Astrocyte of the hippocampus (primary cell): ENCODE measurements at regions not wholly inside any gene's neighbourhood (a gene's known extent, or its start where the extent isn't known, plus 50 kb on each side); places are given as distances from the start of the nearest gene placed in this dataset.
"Not testable (repeated sequence)": the region's sequence is repeated elsewhere in the genome, so short reads cannot be mapped to it uniquely, and the experiment has no call there.

ENCODE experiments used
- DNase-seq: peaks from one replicate; pipeline ENCODE4 v3.0.0; 2011; ENCODE audit warnings: low read depth, low spot score

GRCh38 chr2:67329951-67330350 lies 67.2 kb upstream of the ETAA1 start:
- no peak for DNase-seq

- DNase-seq, result not testable (repeated sequence)
These were observed 65.6 kb upstream of the ETAA1 start for GRCh38 chr2:67331419-67332086.

GRCh38 chr2:67337903-67338302 lies 59.2 kb upstream of the ETAA1 start:
- DNase-seq, result no peak

DNA sequence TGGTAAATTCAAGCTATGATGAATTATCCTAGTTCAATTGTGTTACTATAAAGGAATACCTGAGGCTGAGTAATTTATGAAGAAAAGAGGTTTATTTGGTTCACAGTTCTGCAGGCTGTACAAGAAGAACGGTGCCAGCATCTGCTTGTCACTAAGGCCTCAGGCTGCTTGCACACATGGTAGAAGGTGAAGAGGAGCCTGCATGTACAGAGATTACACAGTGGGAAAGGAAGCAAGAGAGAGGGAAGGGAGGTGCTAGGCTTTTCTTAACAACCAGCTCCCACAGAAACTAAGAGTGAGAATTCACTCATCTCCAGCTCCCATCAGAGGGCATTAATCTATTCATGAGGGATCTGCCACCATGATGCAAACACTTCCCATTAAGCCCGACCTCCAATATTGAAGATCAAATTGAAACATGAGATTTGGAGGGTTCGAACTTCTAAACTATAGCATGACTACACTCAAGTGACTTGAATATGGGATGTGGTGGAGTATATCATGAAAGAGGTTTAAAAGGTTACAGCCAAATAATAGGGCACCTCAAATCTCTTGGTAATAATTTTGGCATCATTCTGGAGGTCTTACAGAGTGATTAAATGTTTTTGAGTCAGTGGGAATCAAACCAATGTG lies 58.4 kb upstream of the ETAA1 start:
- no peak for DNase-seq

DNA sequence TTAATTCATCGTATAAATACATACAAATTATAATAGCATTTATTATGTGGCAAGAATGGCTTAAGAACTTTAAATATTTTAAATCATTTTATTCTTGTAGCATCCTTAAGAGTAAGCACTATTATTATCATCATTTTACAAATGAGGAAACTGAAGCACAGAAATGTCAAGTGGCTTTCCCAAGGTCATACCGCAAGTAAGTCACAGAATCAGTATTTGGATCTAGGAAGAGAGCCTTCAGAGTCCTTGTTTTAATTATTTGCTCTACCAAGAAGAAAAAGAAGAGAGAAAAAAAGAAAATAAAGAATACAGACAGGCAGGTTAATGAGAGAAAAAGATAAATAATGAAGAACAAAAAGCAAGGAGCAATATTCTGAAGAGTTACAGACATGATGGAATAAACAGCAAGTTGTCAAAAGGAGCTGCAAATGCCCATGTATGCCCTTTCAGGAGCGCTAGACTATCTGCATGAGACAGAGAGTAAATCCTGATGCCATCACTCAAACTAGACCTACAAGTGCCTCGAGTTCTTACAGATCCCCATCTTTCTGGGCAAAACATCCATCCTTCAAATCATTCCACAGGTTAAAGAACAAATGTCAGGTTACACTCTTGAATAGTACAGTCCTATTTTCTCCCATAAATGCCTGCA lies 57.8 kb upstream of the ETAA1 start:
- no peak for DNase-seq

DNA sequence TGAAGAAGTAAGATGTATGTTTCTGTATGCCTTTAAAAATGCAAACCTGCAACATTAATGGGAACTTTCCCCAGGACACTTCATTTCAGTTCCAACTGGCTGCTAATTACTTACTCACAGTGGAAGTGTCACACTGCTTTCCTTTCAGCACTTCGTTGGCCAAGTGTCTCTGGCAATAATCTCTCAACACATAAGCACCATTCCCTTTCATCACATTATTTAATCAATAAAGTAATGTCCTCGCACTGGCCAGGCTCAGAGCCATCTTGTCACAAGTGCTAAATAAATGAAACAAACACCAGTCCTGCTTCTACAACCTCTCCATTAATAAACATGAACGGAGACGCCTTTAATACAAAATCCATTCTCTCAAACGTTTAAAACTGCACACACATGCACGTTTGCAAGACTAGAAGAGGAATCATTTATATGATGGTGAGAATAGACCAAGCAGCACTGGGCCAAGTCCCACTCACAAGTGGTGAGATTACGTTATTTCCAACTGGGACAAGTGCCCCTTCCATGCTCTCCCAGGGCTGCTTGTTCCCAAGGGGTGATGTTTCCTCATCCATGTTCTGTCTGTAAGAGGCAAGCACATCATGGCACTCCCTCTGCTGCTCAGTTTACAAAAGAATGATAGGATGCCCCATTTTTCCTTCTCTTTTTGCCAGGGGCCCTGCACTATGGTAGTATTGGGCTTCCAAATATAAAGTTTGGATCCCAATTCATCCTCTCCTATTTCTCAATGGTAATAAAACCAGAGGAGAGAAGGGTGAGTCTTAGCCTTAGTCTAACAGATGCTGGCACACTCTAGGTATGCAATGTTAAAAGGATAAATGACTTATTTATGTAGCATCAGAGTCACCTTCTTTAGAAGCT lies 56.8 kb upstream of the ETAA1 start:
- no peak for DNase-seq

DNA sequence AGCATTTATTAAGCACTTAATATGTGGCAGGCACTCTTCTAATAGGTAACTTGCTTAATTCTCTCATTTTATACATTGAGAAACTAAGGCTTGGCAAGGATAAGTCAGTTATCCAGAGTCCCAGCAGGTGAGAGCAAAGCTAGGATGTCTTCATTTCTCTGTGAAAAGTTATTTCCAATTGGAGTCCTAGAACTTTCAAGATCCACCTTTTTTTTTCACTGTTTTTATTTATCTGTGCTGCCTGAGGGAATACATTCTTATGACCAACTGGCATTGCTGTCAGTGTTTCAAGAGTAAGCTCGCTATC lies 56.2 kb upstream of the ETAA1 start:
- DNase-seq, result no peak

GRCh38 chr2:67341336-67341735 lies 55.8 kb upstream of the ETAA1 start:
- no peak for DNase-seq

- DNase-seq, result no peak
These were observed 54.7 kb upstream of the ETAA1 start for GRCh38 chr2:67342394-67342793.

DNA sequence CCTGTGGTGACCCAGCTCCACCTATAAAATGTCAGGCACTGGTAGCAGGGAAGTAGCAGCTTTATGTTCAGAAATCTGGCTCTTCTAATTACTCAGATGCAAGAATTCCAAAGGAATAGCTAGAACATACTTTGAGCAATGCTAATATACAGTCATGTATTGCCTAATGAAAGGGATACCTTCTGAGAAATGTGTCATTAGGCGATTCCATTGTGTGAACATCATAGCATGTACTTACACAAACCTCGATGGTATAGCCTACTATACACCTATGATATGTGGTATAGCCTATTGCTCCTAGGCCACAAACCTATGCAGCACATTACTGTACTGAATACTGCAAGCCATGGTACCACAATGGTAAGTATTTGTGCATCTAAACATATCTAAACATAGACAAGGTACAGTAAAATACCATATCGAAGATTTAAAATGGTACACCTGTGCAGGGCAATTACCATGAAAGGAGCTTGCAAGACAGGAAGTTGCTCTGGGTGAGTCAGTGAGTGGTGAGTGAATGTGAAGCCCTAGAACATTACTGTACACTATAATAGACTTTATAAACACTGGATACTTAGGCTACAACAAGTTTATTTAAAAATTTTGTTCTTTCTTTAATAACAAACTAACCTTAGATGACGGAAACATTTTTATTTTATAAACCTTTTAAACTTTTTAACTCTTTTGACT lies 50.3 kb upstream of the ETAA1 start:
- DNase-seq, result peak; percentile 2
